ENCODE measurements at regions not wholly inside any gene's neighbourhood (a gene's known extent, or its start where the extent isn't known, plus 50 kb on each side); places are given as distances from the start of the nearest gene placed in this dataset.

DNA sequence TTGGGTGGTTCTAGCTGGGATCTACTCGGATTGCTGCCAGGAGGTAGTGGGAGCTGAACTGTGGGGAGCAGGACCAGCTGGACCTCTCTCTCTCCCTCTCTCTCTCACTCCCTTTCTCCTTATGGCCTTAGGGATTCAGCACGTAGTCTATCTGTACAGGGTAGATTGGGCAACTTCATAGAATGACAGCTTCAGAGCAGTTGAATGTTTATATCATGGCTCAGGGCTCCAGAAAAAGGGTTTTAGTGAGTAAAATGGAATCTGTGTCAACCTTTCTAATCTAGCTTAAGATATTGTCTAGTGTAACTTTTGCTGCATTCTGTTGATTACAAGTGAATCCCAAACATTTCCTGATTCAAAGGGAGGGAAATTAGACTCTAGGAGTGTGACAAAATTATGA, 127.7 kb upstream of the PDGFD start:
- H4K91ac ChIP-seq (ENCODE audit: insufficient read depth, low read depth, low read length) = no peak overlapping the region
- no peak overlapping the region for H2BK20ac ChIP-seq (ENCODE audit: low read depth, low read length)
- DNase-seq (peak; percentile 18), ATAC-seq (ENCODE audit: low read depth) (no peak)
- TF ChIP-seq CEBPB (IDR thresholded peaks at IDR 0.05; ENCODE audit: low read depth, low read length) (no peak), RCOR1 (IDR thresholded peaks at IDR 0.05; ENCODE audit: insufficient replicate concordance, low read length) (no peak), BHLHE40 (IDR thresholded peaks at IDR 0.05; ENCODE audit: low read depth, low read length) (no peak), RFX5 (IDR thresholded peaks at IDR 0.05; ENCODE audit: low read depth, low read length) (no peak), RAD21 (IDR thresholded peaks at IDR 0.05; ENCODE audit: low read length) (no peak), MXI1 (IDR thresholded peaks at IDR 0.05; ENCODE audit: borderline replicate concordance, low read depth, low read length) (no peak), CHD1 (IDR thresholded peaks at IDR 0.05; ENCODE audit: low read depth, low read length) (no peak), NFE2L2 (IDR thresholded peaks at IDR 0.05; ENCODE audit: low read depth, low read length) (no peak), SMC3 (IDR thresholded peaks at IDR 0.05; ENCODE audit: low read depth, low read length) (no peak), POLR2A (IDR thresholded peaks at IDR 0.05; ENCODE audit: low read depth, low read length) (no peak), MAFK (IDR thresholded peaks at IDR 0.05; ENCODE audit: low read depth, low read length) (no peak), USF2 (IDR thresholded peaks at IDR 0.05; ENCODE audit: low read depth, low read length) (no peak), MAZ (IDR thresholded peaks at IDR 0.05; ENCODE audit: borderline replicate concordance, low read depth, low read length) (no peak)
- TF ChIP-seq, protein P1, sequence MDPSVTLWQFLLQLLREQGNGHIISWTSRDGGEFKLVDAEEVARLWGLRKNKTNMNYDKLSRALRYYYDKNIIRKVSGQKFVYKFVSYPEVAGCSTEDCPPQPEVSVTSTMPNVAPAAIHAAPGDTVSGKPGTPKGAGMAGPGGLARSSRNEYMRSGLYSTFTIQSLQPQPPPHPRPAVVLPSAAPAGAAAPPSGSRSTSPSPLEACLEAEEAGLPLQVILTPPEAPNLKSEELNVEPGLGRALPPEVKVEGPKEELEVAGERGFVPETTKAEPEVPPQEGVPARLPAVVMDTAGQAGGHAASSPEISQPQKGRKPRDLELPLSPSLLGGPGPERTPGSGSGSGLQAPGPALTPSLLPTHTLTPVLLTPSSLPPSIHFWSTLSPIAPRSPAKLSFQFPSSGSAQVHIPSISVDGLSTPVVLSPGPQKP (IDR thresholded peaks at IDR 0.05; ENCODE audit: borderline replicate concordance, low read depth, low read length) = no peak
- TF ChIP-seq, protein P2, sequence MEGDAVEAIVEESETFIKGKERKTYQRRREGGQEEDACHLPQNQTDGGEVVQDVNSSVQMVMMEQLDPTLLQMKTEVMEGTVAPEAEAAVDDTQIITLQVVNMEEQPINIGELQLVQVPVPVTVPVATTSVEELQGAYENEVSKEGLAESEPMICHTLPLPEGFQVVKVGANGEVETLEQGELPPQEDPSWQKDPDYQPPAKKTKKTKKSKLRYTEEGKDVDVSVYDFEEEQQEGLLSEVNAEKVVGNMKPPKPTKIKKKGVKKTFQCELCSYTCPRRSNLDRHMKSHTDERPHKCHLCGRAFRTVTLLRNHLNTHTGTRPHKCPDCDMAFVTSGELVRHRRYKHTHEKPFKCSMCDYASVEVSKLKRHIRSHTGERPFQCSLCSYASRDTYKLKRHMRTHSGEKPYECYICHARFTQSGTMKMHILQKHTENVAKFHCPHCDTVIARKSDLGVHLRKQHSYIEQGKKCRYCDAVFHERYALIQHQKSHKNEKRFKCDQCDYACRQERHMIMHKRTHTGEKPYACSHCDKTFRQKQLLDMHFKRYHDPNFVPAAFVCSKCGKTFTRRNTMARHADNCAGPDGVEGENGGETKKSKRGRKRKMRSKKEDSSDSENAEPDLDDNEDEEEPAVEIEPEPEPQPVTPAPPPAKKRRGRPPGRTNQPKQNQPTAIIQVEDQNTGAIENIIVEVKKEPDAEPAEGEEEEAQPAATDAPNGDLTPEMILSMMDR (conservative IDR thresholded peaks at IDR 0.05; ENCODE audit: low read depth, low read length) = no peak
- POLR2A ChIA-PET (ENCODE audit: unreplicated experiment) = no interaction called here
- dilution Hi-C loops (cut with HindIII; ENCODE audit: low sequenced_read_pairs, unreplicated experiment) (no loop called here), intact Hi-C loops (cut with micrococcal nuclease) (no loop called here), in situ Hi-C loops (cut with MboI; ENCODE audit: low sequenced_read_pairs) (no loop called here)
- no peak overlapping the region for H3K4me2 ChIP-seq (ENCODE audit: low read depth, low read length)
- H2AK9ac ChIP-seq (replicated peaks; ENCODE audit: low read depth, low read length, poor library complexity) = no peak overlapping the region
- H3K36me3 ChIP-seq (ENCODE audit: control insufficient read depth, insufficient read depth, low read length) = no peaks in the 10 kb centered on the region
- no CpG with 5 or more reads among the region's 2 CpGs for WGBS, 2 experiments (ENCODE audit: extremely low coverage in 2 of 2, insufficient read length in 1 of 2)
- no peaks in the 10 kb centered on the region; the same call in 1 of the 2 replicates for H3K27me3 ChIP-seq (ENCODE audit: control insufficient read depth, insufficient read depth, low read length)
- H3K56ac ChIP-seq (ENCODE audit: extremely low read depth, insufficient read depth, low read length) = no peak overlapping the region
- H2BK15ac ChIP-seq (ENCODE audit: low read depth, low read length) = no peak overlapping the region
- H3K27ac ChIP-seq (ENCODE audit: insufficient read depth, low read length) = no peak overlapping the region
- H2AK5ac ChIP-seq (ENCODE audit: low read depth, low read length) = no peak overlapping the region
- no peak overlapping the region for H2BK120ac ChIP-seq (ENCODE audit: low read depth, low read length)
- H3K4me1 ChIP-seq (ENCODE audit: control insufficient read depth, insufficient read depth, low read length) = no peaks in the 10 kb centered on the region
- no peak overlapping the region for H3K14ac ChIP-seq (replicated peaks; ENCODE audit: low read depth, low read length)
- H3K9ac ChIP-seq (ENCODE audit: low read depth, low read length) = no peak overlapping the region
- H3K18ac ChIP-seq (ENCODE audit: low read depth, low read length) = no peak overlapping the region
- no TSS peak for BruUV-seq (replicated peaks)
- no peaks in the 10 kb centered on the region for H3K9me1 ChIP-seq (ENCODE audit: insufficient read depth, low read length)
- CTCF ChIA-PET = interaction anchor here (0.9 kb wide), 1 partner anchor 34 kb away, joined by 3 read pairs; no protein-coding TSS in a partner anchor
- H4K5ac ChIP-seq (ENCODE audit: low read depth, low read length) = no peak overlapping the region
- H3K4ac ChIP-seq (ENCODE audit: low read depth, low read length) = no peak overlapping the region
- H3K79me1 ChIP-seq (ENCODE audit: low read depth in 1 of 2, low read length in 2 of 2) = no peaks in the 10 kb centered on the region
- H3K23ac ChIP-seq (ENCODE audit: low read depth, low read length) = no peak overlapping the region
- H3K4me3 ChIP-seq (ENCODE audit: insufficient read depth, low read depth, low read length) = no peak overlapping the region
- no peak overlapping the region for H2BK5ac ChIP-seq (ENCODE audit: low read depth, low read length, poor library complexity, severe bottlenecking)
- no peak overlapping the region for H2AFZ ChIP-seq (replicated peaks; ENCODE audit: low read length, poor library complexity)
- no peak overlapping the region for H4K8ac ChIP-seq (ENCODE audit: low read depth in 2 of 2, low read length in 2 of 2)
- H3K9me3 ChIP-seq (ENCODE audit: control insufficient read depth, insufficient read depth, low read length) = no peaks in the 10 kb centered on the region
- H4K20me1 ChIP-seq (ENCODE audit: insufficient read depth, low read length) = no peaks in the 10 kb centered on the region

All from IMR-90 (cell line).